ENCODE measurements at regions not wholly inside any gene's neighbourhood (a gene's known extent, or its start where the extent isn't known, plus 50 kb on each side); places are given as distances from the start of the nearest gene placed in this dataset.

- TF ChIP-seq, protein P1, sequence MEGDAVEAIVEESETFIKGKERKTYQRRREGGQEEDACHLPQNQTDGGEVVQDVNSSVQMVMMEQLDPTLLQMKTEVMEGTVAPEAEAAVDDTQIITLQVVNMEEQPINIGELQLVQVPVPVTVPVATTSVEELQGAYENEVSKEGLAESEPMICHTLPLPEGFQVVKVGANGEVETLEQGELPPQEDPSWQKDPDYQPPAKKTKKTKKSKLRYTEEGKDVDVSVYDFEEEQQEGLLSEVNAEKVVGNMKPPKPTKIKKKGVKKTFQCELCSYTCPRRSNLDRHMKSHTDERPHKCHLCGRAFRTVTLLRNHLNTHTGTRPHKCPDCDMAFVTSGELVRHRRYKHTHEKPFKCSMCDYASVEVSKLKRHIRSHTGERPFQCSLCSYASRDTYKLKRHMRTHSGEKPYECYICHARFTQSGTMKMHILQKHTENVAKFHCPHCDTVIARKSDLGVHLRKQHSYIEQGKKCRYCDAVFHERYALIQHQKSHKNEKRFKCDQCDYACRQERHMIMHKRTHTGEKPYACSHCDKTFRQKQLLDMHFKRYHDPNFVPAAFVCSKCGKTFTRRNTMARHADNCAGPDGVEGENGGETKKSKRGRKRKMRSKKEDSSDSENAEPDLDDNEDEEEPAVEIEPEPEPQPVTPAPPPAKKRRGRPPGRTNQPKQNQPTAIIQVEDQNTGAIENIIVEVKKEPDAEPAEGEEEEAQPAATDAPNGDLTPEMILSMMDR (IDR thresholded peaks at IDR 0.05 in 4 of 5, conservative IDR thresholded peaks at IDR 0.05 in 1 of 5), result no peak
- no peak for TF ChIP-seq POLR2A (IDR thresholded peaks at IDR 0.05)
Observed at GRCh38 chr6:138637822-138638221, 135.7 kb upstream of the CCDC28A start.
